HFF-Myc (cell line): ENCODE measurements at regions not wholly inside any gene's neighbourhood (a gene's known extent, or its start where the extent isn't known, plus 50 kb on each side); places are given as distances from the start of the nearest gene placed in this dataset.

ENCODE experiments used
- DNase-seq: peaks from one replicate; pipeline ENCODE4 v3.0.0-alpha.2; 2011; ENCODE audit warnings: low read depth; ENCODE audit errors: extremely low read depth
- H3K4me3 ChIP-seq: replicated peaks from 2 replicates; pipeline ENCODE4 v1.5.1; 2011; ENCODE audit warnings: low read depth, mild to moderate bottlenecking, control low read depth, low read length
- CTCF ChIP-seq: IDR thresholded peaks from 2 replicates; pipeline ENCODE4 v1.5.1; 2012; ENCODE audit warnings: mild to moderate bottlenecking, low read depth, low read length, control low read depth; ENCODE audit errors: missing control alignments

- TF ChIP-seq CTCF = no peak
- no peak overlapping the region for H3K4me3 ChIP-seq
- DNase-seq = no peak
These were observed 1456.1 kb downstream of the BRINP3 start for GRCh38 chr1:189021577-189021976.

GRCh38 chr1:189022015-189022414 is 1455.6 kb downstream of the BRINP3 start:
- H3K4me3 ChIP-seq = no peak overlapping the region
- TF ChIP-seq CTCF = no peak
- no peak for DNase-seq

GRCh38 chr1:189027512-189027911 is 1450.2 kb downstream of the BRINP3 start:
- no peak for DNase-seq
- no peak for TF ChIP-seq CTCF
- no peak overlapping the region for H3K4me3 ChIP-seq

GRCh38 chr1:189033169-189033568 is 1444.5 kb downstream of the BRINP3 start:
- no peak for DNase-seq
- H3K4me3 ChIP-seq = no peak overlapping the region
- TF ChIP-seq CTCF = no peak

- no peak for DNase-seq
- no peak for TF ChIP-seq CTCF
- no peak overlapping the region for H3K4me3 ChIP-seq
These were observed 1441.0 kb downstream of the BRINP3 start for GRCh38 chr1:189036628-189037027.

GRCh38 chr1:189046127-189046526 is 1431.5 kb downstream of the BRINP3 start:
- no peak overlapping the region for H3K4me3 ChIP-seq
- TF ChIP-seq CTCF = no peak
- DNase-seq = no peak

GRCh38 chr1:189084811-189085210 is 1392.9 kb downstream of the BRINP3 start:
- DNase-seq = no peak
- H3K4me3 ChIP-seq = no peak overlapping the region
- TF ChIP-seq CTCF = no peak
